ENCODE measurements at regions not wholly inside any gene's neighbourhood (a gene's known extent, or its start where the extent isn't known, plus 50 kb on each side); places are given as distances from the start of the nearest gene placed in this dataset.
A peak's percentile ranks its signal among the peaks of the same experiment; 100 is the strongest.
"Not testable (repeated sequence)": the region's sequence is repeated elsewhere in the genome, so short reads cannot be mapped to it uniquely, and the experiment has no call there.

DNA sequence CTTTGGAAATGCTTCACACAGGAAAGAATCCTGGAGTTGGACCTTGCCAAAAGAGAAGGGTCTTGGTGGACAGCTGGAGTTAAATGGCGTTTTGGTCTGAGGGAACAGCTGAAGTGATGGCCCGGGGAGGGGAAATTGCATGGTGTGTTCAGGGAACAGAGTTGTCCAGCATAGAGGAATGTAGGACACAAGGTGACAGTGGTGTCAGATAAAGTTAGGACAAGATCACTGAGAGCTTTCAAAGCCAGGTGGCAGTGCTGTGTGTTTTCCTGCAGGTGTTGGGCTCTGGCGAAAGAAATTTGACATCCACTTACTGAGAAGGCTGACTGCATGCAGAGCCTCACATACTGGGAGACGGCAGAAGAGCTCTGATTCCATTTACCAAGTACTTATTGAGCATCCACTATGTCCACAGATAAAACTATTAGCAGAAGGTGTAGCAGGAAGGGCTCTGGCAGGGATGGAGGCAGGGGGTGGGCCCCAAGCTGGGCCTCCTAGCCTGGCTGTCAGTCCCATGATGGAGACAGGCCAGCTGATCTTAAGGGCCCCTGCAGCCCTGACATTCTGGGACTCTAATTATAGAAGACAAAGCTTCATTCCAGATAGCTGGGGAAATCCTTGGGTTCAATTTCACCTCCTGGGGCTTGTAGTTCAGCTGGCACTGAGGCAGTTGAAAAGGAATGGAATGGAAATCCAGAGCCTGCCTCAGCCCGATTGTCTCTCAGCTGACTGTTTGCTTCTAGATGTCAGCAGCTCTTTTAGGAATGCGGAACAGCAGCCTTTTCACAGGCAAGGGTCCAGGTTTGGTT is 150.2 kb upstream of the MAMLD1 start:
- Histone ChIP-seq H3K27ac (peak overlapping the region; percentile 20 to 69 (median 40)), H3K36me3 (no peaks in the 10 kb centered on the region), H3K4me3 (no peak overlapping the region), H3K4me1 (peaks cover 9 to 16% of the 10 kb centered on the region in 2 donors), H3K9me3 (no peaks in the 10 kb centered on the region), H3K27me3 (no peaks in the 10 kb centered on the region)
- ATAC-seq (peak; percentile 76 to 83), DNase-seq (peak in 1 of 2 donors; percentile 31)
- intact Hi-C loops (cut with DNase I; ENCODE audit: low total_unique reads) (loop anchor here (10.0 kb wide), 2 partner anchors 152 to 248 kb away; partner anchors contain the start of gene MAMLD1), in situ Hi-C loops (cut with MboI; ENCODE audit: low sequenced_read_pairs in 4 of 4) (loop anchor here in 1 of 4 donors (25.0 kb wide), 1 partner anchor 251 kb away; no protein-coding TSS in a partner anchor)
- TF ChIP-seq, protein P1, sequence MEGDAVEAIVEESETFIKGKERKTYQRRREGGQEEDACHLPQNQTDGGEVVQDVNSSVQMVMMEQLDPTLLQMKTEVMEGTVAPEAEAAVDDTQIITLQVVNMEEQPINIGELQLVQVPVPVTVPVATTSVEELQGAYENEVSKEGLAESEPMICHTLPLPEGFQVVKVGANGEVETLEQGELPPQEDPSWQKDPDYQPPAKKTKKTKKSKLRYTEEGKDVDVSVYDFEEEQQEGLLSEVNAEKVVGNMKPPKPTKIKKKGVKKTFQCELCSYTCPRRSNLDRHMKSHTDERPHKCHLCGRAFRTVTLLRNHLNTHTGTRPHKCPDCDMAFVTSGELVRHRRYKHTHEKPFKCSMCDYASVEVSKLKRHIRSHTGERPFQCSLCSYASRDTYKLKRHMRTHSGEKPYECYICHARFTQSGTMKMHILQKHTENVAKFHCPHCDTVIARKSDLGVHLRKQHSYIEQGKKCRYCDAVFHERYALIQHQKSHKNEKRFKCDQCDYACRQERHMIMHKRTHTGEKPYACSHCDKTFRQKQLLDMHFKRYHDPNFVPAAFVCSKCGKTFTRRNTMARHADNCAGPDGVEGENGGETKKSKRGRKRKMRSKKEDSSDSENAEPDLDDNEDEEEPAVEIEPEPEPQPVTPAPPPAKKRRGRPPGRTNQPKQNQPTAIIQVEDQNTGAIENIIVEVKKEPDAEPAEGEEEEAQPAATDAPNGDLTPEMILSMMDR (IDR thresholded peaks at IDR 0.05 in 4 of 5, conservative IDR thresholded peaks at IDR 0.05 in 1 of 5): peak in 2 of 5 experiments; percentile 6 to 24
- no peak for TF ChIP-seq POLR2A (IDR thresholded peaks at IDR 0.05)

GRCh38 chrX:150213481-150214030 is 149.6 kb upstream of the MAMLD1 start:
- TF ChIP-seq POLR2A (IDR thresholded peaks at IDR 0.05): no peak
- TF ChIP-seq, protein P1 (IDR thresholded peaks at IDR 0.05 in 4 of 5, conservative IDR thresholded peaks at IDR 0.05 in 1 of 5): no peak
- intact Hi-C loops (cut with DNase I; ENCODE audit: low total_unique reads): loop anchor here (10.0 kb wide), 2 partner anchors 151 to 249 kb away; partner anchors contain the start of gene MAMLD1
- DNase-seq (no peak), ATAC-seq (no peak)
- H3K4me1 ChIP-seq: peaks cover 9 to 16% of the 10 kb centered on the region in 2 donors
- H3K4me3 ChIP-seq: no peak overlapping the region
- no peaks in the 10 kb centered on the region for H3K36me3 ChIP-seq
- peak overlapping the region; percentile 20 to 55 (median 40) for H3K27ac ChIP-seq
- in situ Hi-C loops (cut with MboI; ENCODE audit: low sequenced_read_pairs in 4 of 4): loop anchor here in 1 of 4 donors (25.0 kb wide), 1 partner anchor 251 kb away; no protein-coding TSS in a partner anchor
- H3K27me3 ChIP-seq: no peaks in the 10 kb centered on the region
- H3K9me3 ChIP-seq: no peaks in the 10 kb centered on the region

- peaks cover 9 to 16% of the 10 kb centered on the region in 2 donors for H3K4me1 ChIP-seq
- H3K9me3 ChIP-seq, ATAC-seq, H3K4me3 ChIP-seq, H3K27me3 ChIP-seq, DNase-seq, H3K36me3 ChIP-seq, H3K27ac ChIP-seq: not testable (repeated sequence)
- in situ Hi-C loops (cut with MboI; ENCODE audit: low sequenced_read_pairs in 4 of 4) (loop anchor here in 1 of 4 donors (25.0 kb wide), 1 partner anchor 254 kb away; no protein-coding TSS in a partner anchor), intact Hi-C loops (cut with DNase I; ENCODE audit: low total_unique reads) (loop anchor here (10.0 kb wide), 2 partner anchors 149 to 251 kb away; partner anchors contain the start of gene MAMLD1)
Measured at GRCh38 chrX:150216000-150216399, 147.1 kb upstream of the MAMLD1 start.

DNA sequence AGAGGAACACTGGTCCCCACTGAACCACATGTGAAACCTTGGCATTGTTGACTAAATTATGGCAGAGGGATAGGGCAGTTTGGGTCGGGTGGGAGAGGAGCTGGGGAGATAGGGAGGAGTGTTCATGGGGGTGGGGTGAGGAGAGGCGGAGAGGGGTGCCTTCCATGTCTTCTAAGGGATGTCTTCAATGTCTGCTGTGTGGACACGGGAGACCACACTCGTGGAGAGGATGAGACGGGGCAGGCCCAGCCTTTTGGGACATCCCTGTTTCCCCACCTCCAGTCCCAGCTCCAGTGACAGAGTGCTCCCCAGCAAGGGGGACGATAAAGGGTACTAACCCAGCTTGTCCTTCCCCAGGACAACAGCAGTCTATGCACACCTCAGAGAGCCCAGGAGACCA is 146.4 kb upstream of the MAMLD1 start:
- Histone ChIP-seq H3K4me3 (no peak overlapping the region), H3K9me3 (no peaks in the 10 kb centered on the region), H3K4me1 (peaks cover 9 to 16% of the 10 kb centered on the region in 2 donors), H3K36me3 (no peaks in the 10 kb centered on the region), H3K27me3 (no peaks in the 10 kb centered on the region), H3K27ac (no peak overlapping the region)
- TF ChIP-seq POLR2A (IDR thresholded peaks at IDR 0.05): no peak
- TF ChIP-seq, protein P1 (IDR thresholded peaks at IDR 0.05 in 4 of 5, conservative IDR thresholded peaks at IDR 0.05 in 1 of 5): no peak
- ATAC-seq (no peak), DNase-seq (no peak)
- in situ Hi-C loops (cut with MboI; ENCODE audit: low sequenced_read_pairs in 4 of 4): loop anchor here in 1 of 4 donors (25.0 kb wide), 1 partner anchor 254 kb away; no protein-coding TSS in a partner anchor
- intact Hi-C loops (cut with DNase I; ENCODE audit: low total_unique reads): loop anchor here (10.0 kb wide), 2 partner anchors 148 to 252 kb away; partner anchors contain the start of gene MAMLD1

GRCh38 chrX:150217609-150218008 is 145.5 kb upstream of the MAMLD1 start:
- in situ Hi-C loops (cut with MboI; ENCODE audit: low sequenced_read_pairs in 4 of 4): loop anchor here in 1 of 4 donors (25.0 kb wide), 1 partner anchor 255 kb away; no protein-coding TSS in a partner anchor
- Histone ChIP-seq H3K27ac (no peak overlapping the region), H3K4me3 (no peak overlapping the region), H3K27me3 (no peaks in the 10 kb centered on the region), H3K36me3 (no peaks in the 10 kb centered on the region), H3K9me3 (no peaks in the 10 kb centered on the region), H3K4me1 (peaks cover 9 to 11% of the 10 kb centered on the region in 2 donors)
- ATAC-seq (no peak), DNase-seq (no peak)
- TF ChIP-seq POLR2A (IDR thresholded peaks at IDR 0.05): no peak
- intact Hi-C loops (cut with DNase I; ENCODE audit: low total_unique reads): loop anchor here (10.0 kb wide), 2 partner anchors 147 to 253 kb away; partner anchors contain the start of gene MAMLD1

All from gastrocnemius medialis (tissue), 4 donors.